NCI-H446 (cell line): ENCODE measurements at regions not wholly inside any gene's neighbourhood (a gene's known extent, or its start where the extent isn't known, plus 50 kb on each side); places are given as distances from the start of the nearest gene placed in this dataset.
"Not testable (repeated sequence)": the region's sequence is repeated elsewhere in the genome, so short reads cannot be mapped to it uniquely, and the experiment has no call there.

Experiments
- DNase-seq, 2 experiments: peaks; one replicate each; lab custom pipeline; 2025; lab: John Stamatoyannopoulos, UW

GRCh38 chr1:234920136-234920842 lies 208.3 kb downstream of the TOMM20 start:
- DNase-seq: no peak

DNA sequence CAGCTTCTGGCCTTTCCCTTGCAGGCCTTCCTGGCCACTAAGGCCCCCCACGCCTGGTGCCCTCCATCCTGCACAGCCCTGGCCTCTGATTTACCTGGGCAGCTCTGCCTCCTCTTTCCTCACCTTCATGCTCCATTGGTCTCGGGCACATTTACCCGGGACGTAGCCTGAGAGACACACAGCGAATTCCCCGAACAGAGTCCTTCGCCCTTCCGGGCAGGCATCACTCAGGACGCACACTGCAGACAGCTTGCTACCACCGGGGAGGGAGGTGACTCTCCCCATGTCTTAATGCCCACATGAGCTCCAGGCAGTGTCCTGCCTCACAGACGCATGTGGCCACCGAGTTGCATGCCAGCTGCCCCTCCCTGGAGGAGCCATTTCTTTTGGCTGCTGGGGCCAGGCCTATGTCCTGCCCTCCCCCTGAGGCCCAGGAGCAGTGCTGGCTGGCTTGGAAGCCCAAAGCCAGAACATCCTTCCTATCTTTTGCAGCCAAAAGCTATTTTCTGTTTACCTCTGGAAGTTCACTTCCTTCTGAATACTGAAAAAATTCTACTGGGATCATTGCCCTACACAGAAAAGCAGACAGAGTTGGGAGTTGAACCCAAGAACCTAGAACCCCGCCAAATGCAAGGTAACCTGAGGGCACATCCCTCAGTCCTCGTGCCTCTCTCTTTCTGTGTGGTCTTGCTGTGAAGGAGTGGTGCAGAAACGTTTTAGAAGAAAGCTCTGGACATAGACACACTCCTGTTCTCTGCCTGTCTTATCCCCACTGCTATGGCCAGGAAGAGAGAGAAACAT lies 209.5 kb downstream of the TOMM20 start:
- DNase-seq: no peak

DNA sequence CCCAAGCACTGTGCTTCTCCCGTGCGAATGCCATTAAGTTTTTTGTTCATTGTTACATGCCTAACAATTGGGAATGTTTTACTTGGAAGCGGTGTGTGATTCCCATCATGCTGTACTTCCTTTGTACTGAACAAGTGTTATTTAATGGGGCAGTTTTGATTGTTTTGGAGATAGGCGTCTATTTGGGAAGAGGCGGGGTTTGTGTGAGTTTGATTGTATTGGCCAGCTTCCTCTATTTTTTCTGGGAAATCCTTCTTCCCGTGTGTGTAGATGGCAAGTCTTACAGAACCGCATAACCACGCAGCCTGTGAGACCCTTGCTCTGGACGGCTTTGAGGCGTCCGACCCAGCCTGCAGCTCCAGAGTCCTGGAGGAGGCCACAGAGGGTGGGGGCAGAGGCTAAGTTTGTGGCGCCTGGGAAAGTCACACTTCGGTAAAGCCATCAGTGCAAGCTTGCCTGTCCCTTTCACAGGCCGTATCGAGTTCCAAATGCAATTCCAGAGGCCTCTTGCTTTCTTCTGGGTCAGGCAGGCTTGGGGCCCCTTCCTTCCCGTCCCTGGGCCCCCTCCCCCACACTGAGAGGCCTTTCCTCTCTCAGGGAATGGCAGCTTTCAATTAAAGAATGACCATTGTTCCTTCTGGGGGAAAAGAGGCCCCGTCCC lies 210.3 kb downstream of the TOMM20 start:
- DNase-seq: no peak

DNA sequence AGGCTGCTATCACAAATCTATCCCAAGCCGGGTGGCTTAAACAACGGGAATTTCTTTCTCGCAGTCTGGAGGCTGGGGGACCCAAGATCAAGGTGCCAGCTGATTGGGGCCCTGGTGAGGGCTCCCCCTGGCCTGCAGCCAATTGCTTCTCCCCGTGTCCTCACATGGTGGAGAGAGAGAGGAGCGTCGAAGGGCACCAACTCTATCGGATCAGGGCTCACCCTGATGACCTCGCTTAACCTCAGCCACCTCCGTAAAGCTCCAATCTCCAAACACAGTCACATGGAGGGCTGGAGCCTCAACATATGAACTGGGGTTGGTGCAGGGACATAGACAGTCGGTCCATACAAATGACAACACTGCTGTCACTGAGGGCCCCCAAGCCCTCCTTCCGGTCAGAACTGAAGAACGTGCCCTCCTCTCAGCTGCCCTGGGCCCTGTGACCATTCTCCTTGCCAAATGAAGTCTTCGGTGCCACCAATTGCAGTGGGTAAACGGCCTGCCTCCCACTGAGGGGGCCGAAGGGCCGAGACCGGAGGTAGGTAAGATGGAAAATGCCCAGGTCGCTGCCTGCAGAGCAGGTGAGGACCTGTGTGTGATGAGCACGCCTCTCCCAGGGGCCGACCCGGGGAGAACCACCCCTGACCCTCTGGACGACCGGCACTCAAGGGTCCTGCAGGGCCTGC lies 211.0 kb downstream of the TOMM20 start:
- no peak for DNase-seq

GRCh38 chr1:234916840-234917239 lies 211.8 kb downstream of the TOMM20 start:
- no peak for DNase-seq

- no peak for DNase-seq
These were observed 212.5 kb downstream of the TOMM20 start for GRCh38 chr1:234915924-234916675.

DNA sequence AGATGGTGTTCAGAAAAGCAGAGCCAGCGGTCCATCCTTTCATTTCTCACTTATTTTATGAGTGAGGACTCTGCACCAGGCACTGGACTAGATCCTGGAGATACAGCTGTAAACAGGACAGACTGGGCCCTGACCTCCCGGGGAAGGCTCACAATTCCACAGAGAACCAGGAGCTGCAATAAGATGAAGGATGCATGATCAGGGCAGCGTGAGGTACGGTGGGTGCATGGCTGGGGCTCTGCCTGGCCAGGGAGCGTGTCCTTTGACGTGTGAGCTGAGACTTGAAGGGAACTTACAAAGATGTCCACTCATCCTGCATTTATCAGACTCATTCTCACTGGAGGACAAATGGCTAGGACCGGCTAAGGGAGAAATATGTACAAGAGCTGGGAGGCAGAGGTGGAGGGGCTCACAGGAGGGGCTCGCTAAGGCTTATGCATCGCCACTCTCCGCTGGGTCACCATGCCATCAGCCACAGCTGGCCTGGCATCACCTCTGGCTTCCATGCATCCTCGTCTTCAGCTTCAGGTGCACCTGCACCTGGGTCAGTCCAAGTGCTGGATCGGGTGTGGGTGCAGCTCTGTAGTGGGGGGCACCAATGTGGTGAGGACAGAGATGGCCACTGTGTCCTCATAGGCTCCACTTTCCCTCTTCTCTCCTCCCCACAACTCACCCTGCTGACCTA lies 213.9 kb downstream of the TOMM20 start:
- no peak for DNase-seq

DNA sequence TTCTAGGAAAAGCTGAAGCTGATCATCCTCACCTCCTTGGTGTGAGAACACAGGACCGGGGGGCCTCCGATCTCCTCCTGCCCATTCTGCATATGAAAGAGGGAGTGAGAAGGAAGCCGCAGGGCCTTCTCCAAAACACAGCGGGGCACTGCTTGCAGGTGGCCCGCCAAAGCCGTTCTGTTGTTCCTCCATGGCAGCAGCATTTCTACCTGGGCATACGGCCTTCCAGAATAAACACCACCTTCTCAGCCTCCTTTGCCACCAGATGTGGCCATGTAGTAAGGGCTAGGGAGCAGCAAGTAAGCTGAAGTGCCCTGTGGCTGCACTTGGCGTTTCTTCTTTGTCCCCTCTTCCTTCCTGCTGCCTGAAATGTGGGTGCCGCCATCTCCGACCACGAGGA lies 214.9 kb downstream of the TOMM20 start:
- no peak for DNase-seq

GRCh38 chr1:234913278-234913649 lies 215.4 kb downstream of the TOMM20 start:
- DNase-seq: no peak

GRCh38 chr1:234912548-234913277 lies 215.9 kb downstream of the TOMM20 start:
- DNase-seq: no peak

DNA sequence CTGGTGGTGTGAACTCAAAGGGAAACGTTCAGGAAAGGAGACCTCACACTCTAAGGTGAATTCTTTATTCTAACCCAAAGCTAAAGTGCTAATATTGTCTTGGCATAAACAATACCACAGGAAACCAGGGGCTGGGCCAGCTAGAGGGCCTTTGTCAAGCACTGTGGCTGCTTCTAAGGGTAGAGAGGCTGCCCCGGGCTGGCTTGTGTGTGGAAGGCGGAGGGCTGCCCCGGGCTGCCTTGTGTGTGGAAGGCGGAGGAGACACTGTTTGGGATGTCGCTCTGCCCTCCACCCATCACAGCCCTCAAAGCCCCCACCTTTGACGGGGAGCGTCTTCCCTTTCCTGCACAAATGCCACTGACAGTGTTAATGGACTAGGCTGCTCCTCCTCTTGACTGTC lies 216.8 kb downstream of the TOMM20 start:
- no peak for DNase-seq

GRCh38 chr1:234911136-234911535 lies 217.5 kb downstream of the TOMM20 start:
- DNase-seq: not testable (repeated sequence)

DNA sequence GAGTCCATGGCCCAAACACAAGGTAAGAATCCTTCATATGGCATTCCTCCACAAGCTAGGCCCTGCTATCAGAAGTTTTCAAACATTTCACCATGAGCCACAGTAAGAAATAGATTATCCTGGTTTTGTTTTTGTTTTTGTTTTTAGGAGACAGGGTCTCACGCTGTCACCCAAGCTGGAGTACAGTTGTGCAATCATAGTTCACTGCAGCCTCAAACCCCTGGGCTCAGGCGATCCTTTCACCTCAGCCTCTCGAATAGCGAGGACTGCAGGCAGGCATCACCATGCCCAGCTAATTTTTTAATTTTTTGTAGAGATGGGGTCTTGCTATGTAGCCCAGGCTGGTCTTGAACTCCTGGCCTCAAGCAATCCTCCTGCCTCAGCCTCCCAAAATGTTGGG lies 218.8 kb downstream of the TOMM20 start:
- DNase-seq: no peak

DNA sequence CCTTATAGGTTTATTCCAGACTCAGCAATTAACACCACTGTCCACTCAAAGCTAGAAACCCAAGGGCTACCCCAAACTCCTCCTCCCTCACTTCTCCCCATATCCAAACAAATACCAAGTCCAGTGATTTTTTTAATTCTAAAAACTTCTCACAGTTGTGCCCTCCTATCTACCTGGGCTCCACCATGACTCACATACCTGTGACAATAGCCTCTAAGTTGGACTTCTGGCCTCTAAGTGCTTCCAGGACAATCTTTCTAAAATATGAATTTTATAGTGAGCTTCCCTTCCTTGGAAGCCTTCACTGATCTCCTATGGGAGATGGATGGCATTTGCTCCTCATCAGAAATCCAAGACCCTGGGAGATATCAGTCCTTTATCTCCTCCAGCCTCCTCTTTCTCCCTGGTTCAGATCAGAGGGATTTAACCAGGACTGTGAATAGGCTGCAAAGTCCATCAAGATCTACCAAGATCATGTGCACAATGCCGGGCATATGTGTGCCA lies 219.3 kb downstream of the TOMM20 start:
- DNase-seq: no peak

- DNase-seq: no peak
These were observed 220.1 kb downstream of the TOMM20 start for GRCh38 chr1:234908571-234908970.

DNA sequence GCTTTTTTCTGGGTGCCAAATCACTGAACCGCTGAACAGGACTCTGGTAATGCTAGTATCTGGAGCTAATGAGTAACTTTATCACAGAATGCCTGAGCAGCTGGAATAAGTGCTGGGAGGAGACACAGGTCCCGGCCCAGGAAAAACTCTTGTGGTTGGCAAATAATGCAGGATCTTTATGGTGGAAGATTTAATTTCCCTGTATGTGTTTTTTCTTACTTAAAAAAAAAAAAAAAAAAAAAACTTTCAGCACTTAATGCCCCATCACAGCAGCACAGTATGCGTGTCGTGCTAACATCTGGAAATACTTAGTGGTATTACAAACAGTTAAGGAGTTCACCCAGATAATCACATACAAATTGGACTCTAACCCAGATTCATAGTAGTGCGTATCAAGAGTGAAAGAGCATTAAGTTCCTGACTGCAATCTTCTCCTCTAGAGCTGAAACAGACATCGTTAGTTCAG lies 220.7 kb downstream of the TOMM20 start:
- DNase-seq: no peak

GRCh38 chr1:234907208-234907939 lies 221.3 kb downstream of the TOMM20 start:
- no peak for DNase-seq

GRCh38 chr1:234906654-234907053 lies 222.0 kb downstream of the TOMM20 start:
- no peak for DNase-seq

DNA sequence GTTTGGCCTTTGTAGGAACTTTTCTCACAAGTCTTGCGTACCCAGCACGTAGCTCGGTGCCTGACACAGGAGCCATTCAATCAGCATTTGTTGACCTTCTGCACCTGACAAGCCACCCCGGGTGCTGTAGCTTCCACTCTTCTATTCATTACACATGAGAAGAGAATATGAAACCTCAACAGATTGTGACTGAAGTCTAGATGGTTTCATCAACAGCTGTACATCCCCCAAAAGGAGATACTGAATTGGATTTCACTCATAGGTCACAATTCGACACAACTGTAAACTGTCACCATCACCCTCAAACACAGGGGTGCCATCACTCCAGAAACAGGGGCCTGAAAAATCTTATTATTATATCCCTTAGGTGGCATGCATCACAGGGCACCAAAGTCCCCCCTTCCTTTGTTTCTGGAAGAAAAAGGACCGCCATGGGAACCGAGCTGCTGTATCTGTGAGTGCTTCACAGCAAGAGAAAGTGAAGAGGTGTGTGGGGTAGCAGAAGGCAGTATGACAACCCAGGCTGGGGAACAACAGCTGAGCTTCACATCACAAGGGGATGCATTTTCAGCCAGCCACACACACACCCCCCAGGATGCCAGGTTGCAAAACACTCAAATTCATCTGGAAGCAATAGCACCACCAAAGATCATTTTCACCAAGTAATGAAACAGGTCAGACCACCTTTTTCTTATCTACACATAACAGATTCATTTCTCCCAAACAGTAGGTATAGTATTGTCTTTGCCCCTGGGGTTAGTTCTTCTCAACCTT lies 225.7 kb downstream of the TOMM20 start:
- no peak for DNase-seq
